ENCODE measurements at regions not wholly inside any gene's neighbourhood (a gene's known extent, or its start where the extent isn't known, plus 50 kb on each side); places are given as distances from the start of the nearest gene placed in this dataset.

DNA sequence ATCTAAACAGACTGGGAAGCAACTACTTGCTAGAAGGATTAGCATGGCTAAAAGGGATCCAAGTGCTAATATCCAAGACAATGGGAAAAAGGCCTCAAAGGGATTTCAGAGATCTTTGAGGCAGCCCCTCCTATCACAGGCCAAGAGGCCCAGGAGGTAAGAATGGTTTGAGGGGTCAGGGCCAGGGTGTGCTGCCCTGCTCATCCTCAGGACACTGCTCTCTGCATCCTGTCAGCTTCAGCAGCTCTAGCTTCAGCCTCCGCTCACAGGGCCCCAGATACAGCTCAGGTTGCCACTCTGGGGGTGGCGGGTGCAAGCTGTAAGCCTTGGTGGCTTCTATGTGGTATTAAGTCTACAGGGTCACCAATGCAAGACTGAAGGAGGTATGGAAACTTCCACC is 278.7 kb downstream of the PARP8 start:
- ChIA-PET POLR2A (no interaction called here), CTCF (no interaction called here)
- TF ChIP-seq CTCF (IDR thresholded peaks at IDR 0.05; ENCODE audit: insufficient read depth, low read length, missing control alignments) = no peak
- no peak for DNase-seq (ENCODE audit: low read depth, low spot score)
- H3K4me3 ChIP-seq (ENCODE audit: low read depth, low read length) = no peak overlapping the region

DNA sequence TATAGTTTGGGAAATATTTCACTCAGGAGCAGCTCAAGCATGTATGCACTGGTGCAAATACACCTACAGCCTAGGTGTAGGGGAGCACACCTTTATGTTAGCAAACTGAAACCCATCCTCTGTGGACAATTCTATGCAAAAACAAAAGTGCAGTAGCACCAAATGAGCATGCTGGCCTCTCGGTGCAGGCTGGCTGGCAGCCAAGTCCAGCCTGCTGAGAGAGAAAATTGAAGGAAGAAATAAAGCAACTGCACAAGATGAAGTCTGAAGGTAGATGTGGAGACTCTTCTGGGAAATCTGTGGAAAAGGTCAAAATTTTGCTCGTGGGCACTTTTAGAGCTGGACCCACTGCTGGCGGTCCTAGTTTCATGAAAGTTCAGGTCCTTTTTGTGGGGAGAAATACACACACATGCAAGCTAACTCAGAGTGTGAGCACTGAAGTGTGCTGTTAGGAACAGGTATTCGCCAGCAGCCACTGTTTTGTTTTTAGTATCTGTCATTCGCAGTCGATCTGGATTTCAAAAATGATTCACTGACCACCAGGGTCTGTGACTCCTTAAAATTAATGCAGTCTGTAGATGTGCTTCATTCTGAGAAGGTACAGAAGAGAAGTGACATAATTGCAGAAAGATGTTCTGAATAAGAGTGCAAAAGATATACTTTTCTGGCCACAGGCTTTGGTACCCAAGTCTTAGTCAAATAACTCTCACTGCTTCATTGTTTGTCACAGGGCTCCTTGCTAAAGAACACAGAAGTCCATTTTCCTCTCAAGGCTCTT is 281.7 kb downstream of the PARP8 start:
- POLR2A ChIA-PET = no interaction called here
- CTCF ChIA-PET = interaction anchor here (0.6 kb wide), 1 partner anchor 17 kb away, joined by 3 read pairs; no protein-coding TSS in a partner anchor
- DNase-seq (ENCODE audit: low read depth, low spot score) = no peak
- no peak overlapping the region for H3K4me3 ChIP-seq (ENCODE audit: low read depth, low read length)
- TF ChIP-seq CTCF (IDR thresholded peaks at IDR 0.05; ENCODE audit: insufficient read depth, low read length, missing control alignments) = no peak

GRCh38 chr5:50953290-50953689 is 286.9 kb downstream of the PARP8 start:
- POLR2A ChIA-PET = no interaction called here
- CTCF ChIA-PET = no interaction called here
- no peak for TF ChIP-seq CTCF (IDR thresholded peaks at IDR 0.05; ENCODE audit: insufficient read depth, low read length, missing control alignments)
- no peak overlapping the region for H3K4me3 ChIP-seq (ENCODE audit: low read depth, low read length)
- no peak for DNase-seq (ENCODE audit: low read depth, low spot score)

- TF ChIP-seq CTCF (IDR thresholded peaks at IDR 0.05; ENCODE audit: insufficient read depth, low read length, missing control alignments) = peak; percentile 24
- DNase-seq (ENCODE audit: low read depth, low spot score) = no peak
- ChIA-PET CTCF (interaction anchor here (0.7 to 5.9 kb wide), 16 partner anchors 9 to 1705 kb away, joined by 3 to 54 read pairs (median 4); no protein-coding TSS in a partner anchor), POLR2A (no interaction called here)
- no peak overlapping the region for H3K4me3 ChIP-seq (ENCODE audit: low read depth, low read length)
Observed at GRCh38 chr5:50958852-50959457, 292.5 kb downstream of the PARP8 start.

GRCh38 chr5:50962934-50963872 is 296.8 kb downstream of the PARP8 start:
- ChIA-PET POLR2A (no interaction called here), CTCF (interaction anchor here (0.6 to 1.6 kb wide), 18 partner anchors 8 to 1700 kb away, joined by 3 to 34 read pairs (median 4); no protein-coding TSS in a partner anchor)
- no peak for DNase-seq (ENCODE audit: low read depth, low spot score)
- peak overlapping the region; percentile 51 for H3K4me3 ChIP-seq (ENCODE audit: low read depth, low read length)
- TF ChIP-seq CTCF (IDR thresholded peaks at IDR 0.05; ENCODE audit: insufficient read depth, low read length, missing control alignments) = peak; percentile 96

Measured in AG04449 (cell line).